Gastrocnemius medialis (tissue), 4 donors: ENCODE measurements at regions not wholly inside any gene's neighbourhood (a gene's known extent, or its start where the extent isn't known, plus 50 kb on each side); places are given as distances from the start of the nearest gene placed in this dataset.

Experiments
- POLR2A ChIP-seq, 2 donors: fragments of 450-650 bp; IDR thresholded peaks; one replicate each; pipeline ENCODE4 v1.6.1; 2017; ENCODE audit warnings: antibody characterized with exemption in 2 of 2, mild to moderate bottlenecking in 2 of 2, moderate library complexity in 2 of 2
- TF ChIP-seq, protein P1 (sequence below), 5 experiments: fragments of 450-650 bp in 3 of 5; fragments of 200-600 bp in 2 of 5; sonication (generic) in 2 of 5; IDR thresholded peaks in 4 of 5; conservative IDR thresholded peaks in 1 of 5; 1 replicate in 4 of 5; 2 replicates in 1 of 5; pipeline ENCODE4 v1.5.1; 2016 to 2019; ENCODE audit warnings: antibody characterized with exemption in 5 of 5, mild to moderate bottlenecking in 3 of 5, moderate library complexity in 3 of 5

DNA sequence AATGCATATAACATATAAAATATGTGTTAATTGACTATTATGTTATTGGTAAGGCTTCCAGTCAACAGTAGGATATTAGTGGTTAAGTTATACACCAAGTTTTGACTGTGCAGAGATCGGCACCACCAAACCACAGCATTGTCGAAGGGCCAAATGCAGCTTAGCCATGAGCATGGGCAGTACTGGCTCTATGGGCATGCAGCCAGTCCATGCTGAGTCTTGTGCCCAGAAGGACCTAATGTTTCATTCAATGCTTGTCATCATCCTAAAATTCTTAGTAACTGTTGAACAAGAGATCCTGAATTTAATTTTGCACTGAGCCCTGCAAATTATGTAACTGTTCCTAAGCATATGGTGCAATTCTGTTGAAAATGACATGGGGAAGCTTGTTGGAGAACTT is 233.4 kb upstream of the HS3ST3A1 start:
- no peak for TF ChIP-seq POLR2A (IDR thresholded peaks at IDR 0.05)
- TF ChIP-seq, protein P1, sequence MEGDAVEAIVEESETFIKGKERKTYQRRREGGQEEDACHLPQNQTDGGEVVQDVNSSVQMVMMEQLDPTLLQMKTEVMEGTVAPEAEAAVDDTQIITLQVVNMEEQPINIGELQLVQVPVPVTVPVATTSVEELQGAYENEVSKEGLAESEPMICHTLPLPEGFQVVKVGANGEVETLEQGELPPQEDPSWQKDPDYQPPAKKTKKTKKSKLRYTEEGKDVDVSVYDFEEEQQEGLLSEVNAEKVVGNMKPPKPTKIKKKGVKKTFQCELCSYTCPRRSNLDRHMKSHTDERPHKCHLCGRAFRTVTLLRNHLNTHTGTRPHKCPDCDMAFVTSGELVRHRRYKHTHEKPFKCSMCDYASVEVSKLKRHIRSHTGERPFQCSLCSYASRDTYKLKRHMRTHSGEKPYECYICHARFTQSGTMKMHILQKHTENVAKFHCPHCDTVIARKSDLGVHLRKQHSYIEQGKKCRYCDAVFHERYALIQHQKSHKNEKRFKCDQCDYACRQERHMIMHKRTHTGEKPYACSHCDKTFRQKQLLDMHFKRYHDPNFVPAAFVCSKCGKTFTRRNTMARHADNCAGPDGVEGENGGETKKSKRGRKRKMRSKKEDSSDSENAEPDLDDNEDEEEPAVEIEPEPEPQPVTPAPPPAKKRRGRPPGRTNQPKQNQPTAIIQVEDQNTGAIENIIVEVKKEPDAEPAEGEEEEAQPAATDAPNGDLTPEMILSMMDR (IDR thresholded peaks at IDR 0.05 in 4 of 5, conservative IDR thresholded peaks at IDR 0.05 in 1 of 5): no peak
